IPS-20b (cell line): ENCODE measurements at regions not wholly inside any gene's neighbourhood (a gene's known extent, or its start where the extent isn't known, plus 50 kb on each side); places are given as distances from the start of the nearest gene placed in this dataset.

ENCODE experiments used
- H3K27ac ChIP-seq: one replicate; pipeline ENCODE4 v1.5.1; 2013; ENCODE audit warnings: low read length
- H3K27me3 ChIP-seq: 2 replicates; pipeline ENCODE4 v1.6.1; 2013; ENCODE audit warnings: mild to moderate bottlenecking, low read length, inconsistent platforms; ENCODE audit not compliant: insufficient read depth
- H3K36me3 ChIP-seq: 2 replicates; pipeline ENCODE4 v1.6.1; 2013; ENCODE audit warnings: low read depth, mild to moderate bottlenecking, inconsistent platforms, low read length, moderate library complexity; ENCODE audit not compliant: insufficient read depth
- H3K4me1 ChIP-seq: 2 replicates; pipeline ENCODE4 v1.6.1; 2013; ENCODE audit warnings: mild to moderate bottlenecking, control low read depth, inconsistent platforms, low read length, moderate library complexity; ENCODE audit not compliant: insufficient read depth
- H3K4me3 ChIP-seq: 2 replicates; pipeline ENCODE4 v1.5.1; 2013; ENCODE audit warnings: mild to moderate bottlenecking, low read length, inconsistent platforms
- H3K9ac ChIP-seq: 2 replicates; pipeline ENCODE4 v1.6.1; 2013; ENCODE audit warnings: low read depth, mild to moderate bottlenecking, inconsistent platforms, low read length, moderate library complexity
- H3K9me3 ChIP-seq: 2 replicates; pipeline ENCODE4 v1.6.1; 2013; ENCODE audit warnings: mild to moderate bottlenecking, low read depth, low read length, inconsistent platforms; ENCODE audit not compliant: insufficient read depth

DNA sequence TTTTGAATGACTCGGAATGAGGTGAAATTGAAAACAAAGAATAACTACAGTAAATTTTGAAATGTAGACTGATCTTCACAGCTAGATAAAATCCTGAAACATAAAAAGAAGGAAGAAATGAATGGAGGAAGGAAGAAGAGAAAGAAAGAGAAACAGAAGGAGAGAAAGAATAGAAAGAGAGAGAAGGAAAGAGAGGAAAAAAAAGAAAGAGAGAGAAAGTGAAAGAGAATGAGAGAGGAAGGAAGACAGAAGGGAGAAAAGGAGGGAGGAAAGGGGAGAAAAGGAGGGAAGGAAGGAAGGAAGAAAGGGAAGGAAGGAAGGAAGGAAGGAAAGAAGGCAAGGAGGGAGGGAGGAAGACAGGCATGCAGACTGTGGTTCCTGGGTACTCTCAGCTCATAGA is 982.6 kb downstream of the BCL11A start:
- H3K4me3 ChIP-seq: no peak overlapping the region

DNA sequence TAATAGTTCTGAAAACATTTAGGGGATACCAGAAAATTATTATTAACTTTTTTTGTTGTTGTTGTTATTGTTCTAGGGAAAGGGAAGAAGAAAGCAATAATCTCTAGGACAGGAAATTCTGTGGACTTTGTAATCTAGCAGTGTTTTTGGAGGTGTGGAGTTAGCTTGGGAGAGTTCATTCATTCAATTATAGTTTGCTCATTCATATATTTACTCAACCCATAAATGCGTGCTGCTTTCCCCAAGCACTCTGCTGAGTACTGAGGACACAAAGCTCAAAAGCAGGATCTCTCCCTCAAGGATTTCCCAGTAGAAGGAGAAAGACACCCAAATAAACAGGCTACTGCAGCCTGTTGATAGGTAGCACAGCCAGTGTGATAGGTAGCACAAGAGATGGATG is 984.3 kb downstream of the BCL11A start:
- Histone ChIP-seq H3K27ac (no peak overlapping the region), H3K4me3 (no peak overlapping the region), H3K9me3 (no peaks in the 10 kb centered on the region), H3K9ac (no peak overlapping the region), H3K27me3 (no peaks in the 10 kb centered on the region), H3K36me3 (no peaks in the 10 kb centered on the region), H3K4me1 (no peaks in the 10 kb centered on the region)

More for the DNA sequence above, 982.6 kb downstream of the BCL11A start:
- H3K27ac ChIP-seq: no peak overlapping the region
- H3K27me3 ChIP-seq: no peaks in the 10 kb centered on the region
- no peaks in the 10 kb centered on the region for H3K9me3 ChIP-seq
- no peaks in the 10 kb centered on the region for H3K4me1 ChIP-seq
- no peak overlapping the region for H3K9ac ChIP-seq
- no peaks in the 10 kb centered on the region for H3K36me3 ChIP-seq

DNA sequence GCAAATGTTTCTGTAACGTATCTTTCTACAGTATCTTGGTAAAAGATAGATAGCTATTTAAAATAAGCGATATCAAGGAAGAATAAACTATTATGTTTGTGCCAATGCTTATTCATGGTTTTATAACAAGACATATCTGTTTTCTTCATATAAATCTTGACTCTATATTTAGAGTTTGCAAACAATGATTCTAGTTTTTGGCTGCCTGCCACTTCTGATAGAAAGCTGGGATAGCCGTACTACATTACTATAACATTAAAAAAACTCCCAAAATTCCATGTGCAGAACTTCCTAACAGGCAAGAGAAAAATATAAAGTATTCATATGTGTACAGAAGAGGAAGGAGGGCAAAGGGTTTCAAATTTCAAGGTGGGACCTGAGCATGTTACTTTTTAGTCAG is 985.0 kb downstream of the BCL11A start:
- no peaks in the 10 kb centered on the region for H3K36me3 ChIP-seq
- H3K4me3 ChIP-seq: no peak overlapping the region
- H3K9ac ChIP-seq: no peak overlapping the region
- no peaks in the 10 kb centered on the region for H3K27me3 ChIP-seq
- no peaks in the 10 kb centered on the region for H3K4me1 ChIP-seq
- H3K9me3 ChIP-seq: no peaks in the 10 kb centered on the region
- no peak overlapping the region for H3K27ac ChIP-seq

DNA sequence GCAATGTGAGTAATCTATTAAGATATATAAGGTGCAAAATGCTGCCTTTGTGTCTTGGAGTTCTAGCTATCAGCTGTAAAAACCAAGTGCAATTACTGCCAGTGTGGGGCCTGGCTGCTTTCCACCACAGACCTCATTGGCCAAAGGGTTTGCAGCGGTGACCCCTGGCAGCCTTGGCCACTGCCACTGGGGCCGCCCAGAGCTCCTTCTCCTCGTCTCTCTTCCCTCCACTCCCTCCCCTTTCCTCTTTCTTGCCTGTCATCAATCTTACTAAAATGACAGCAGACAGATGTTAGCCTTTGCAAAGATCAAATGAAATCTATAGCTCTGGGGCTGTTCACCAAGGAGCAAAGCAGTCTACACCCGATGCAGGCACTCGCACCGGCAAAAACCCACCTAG is 986.3 kb downstream of the BCL11A start:
- H3K9ac ChIP-seq: no peak overlapping the region
- no peaks in the 10 kb centered on the region for H3K27me3 ChIP-seq
- H3K36me3 ChIP-seq: no peaks in the 10 kb centered on the region
- H3K9me3 ChIP-seq: no peaks in the 10 kb centered on the region
- no peak overlapping the region for H3K27ac ChIP-seq
- H3K4me1 ChIP-seq: no peaks in the 10 kb centered on the region
- no peak overlapping the region for H3K4me3 ChIP-seq

DNA sequence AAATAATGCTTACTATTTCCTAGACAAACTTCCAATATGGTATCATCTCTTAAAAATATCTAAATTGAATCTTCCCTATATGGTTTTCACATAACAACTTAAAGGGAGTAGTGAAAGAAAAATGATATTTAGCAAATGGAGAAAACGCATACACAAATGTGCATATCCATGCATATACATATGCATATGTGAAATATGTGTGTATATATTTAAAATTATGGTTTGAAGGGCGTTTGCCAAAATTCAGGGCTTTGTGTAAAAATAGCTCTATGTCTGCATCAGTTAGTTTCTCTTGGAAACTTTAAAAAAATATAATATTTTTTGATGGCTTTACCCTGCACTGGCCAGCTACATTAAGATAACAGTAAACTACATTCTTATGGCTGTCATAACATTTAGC is 986.7 kb downstream of the BCL11A start:
- Histone ChIP-seq H3K4me1 (no peaks in the 10 kb centered on the region; the same call in 1 of the 2 replicates), H3K27me3 (no peaks in the 10 kb centered on the region), H3K9ac (no peak overlapping the region), H3K9me3 (no peaks in the 10 kb centered on the region), H3K4me3 (no peak overlapping the region), H3K27ac (no peak overlapping the region), H3K36me3 (no peaks in the 10 kb centered on the region)

DNA sequence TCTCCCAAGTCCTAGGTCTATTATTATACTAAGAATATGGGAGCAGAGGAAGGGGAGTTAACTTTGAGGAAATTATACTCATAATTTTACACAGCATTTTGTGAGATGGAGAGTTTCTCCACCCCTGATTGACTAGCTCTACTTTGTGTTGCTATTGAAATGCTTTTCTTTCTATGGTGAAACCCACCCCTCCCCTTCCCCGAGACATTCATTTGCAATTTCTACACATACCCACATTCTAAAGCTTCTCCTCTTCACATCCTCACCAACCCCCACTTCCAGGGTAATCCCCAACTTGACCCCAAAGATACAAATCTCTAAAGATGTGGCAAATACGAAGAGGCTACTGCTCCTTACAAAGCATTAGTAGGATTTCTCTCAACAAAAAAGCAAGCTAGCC is 992.2 kb downstream of the BCL11A start:
- Histone ChIP-seq H3K27ac (no peak overlapping the region), H3K4me3 (peak overlapping the region; percentile 38; the same call in 1 of the 2 replicates), H3K9ac (no peak overlapping the region; the same call in 1 of the 2 replicates)

DNA sequence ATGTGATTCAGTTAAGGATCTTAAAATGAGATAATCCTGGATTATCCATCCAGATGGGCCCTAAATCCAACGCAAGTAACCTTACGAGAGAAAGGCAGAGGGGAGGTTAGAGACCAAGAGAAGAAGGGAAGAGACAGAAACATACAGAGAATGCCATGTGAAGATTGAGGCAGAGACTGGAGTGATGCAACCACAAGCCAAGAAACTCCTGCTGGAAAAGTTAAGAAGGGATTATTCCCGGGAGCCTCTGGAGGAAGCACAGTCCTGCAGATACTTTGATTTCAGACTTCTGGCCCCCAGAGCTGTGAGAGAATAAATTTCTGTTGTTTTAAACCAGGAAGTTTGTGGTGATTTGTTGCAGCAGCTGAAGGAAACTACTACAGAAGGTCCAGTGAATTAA is 992.7 kb downstream of the BCL11A start:
- Histone ChIP-seq H3K36me3 (no peaks in the 10 kb centered on the region), H3K9me3 (no peaks in the 10 kb centered on the region), H3K4me1 (peaks cover 9% of the 10 kb centered on the region; the same call in 1 of the 2 replicates), H3K27ac (no peak overlapping the region), H3K9ac (peak overlapping the region; percentile 21; the same call in 1 of the 2 replicates), H3K27me3 (no peaks in the 10 kb centered on the region), H3K4me3 (peak overlapping the region; percentile 38; the same call in 1 of the 2 replicates)

More for the DNA sequence above, 992.2 kb downstream of the BCL11A start:
- no peaks in the 10 kb centered on the region for H3K27me3 ChIP-seq
- no peaks in the 10 kb centered on the region for H3K36me3 ChIP-seq
- H3K4me1 ChIP-seq: peaks cover 9% of the 10 kb centered on the region; the same call in 1 of the 2 replicates
- H3K9me3 ChIP-seq: no peaks in the 10 kb centered on the region

DNA sequence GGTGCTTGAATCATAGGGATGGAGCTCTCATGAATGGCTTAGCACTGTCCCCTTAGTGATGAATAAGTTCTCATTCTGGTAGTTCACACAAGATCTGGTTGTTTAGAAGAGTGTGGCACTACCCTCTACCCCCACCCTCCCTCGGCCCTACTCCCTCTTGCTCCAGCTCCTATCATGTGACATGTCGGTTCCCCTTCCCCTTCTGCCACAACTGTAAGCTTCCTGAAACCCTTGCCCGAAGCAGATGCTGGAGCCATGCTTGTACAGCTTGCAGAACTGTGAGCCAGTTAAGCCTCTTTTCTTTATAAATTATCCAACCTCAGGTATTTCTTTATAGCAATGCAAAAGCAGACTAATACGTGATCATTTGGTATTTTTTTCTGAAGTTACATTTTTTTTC is 1012.6 kb downstream of the BCL11A start:
- Histone ChIP-seq H3K27me3 (no peaks in the 10 kb centered on the region), H3K9me3 (no peaks in the 10 kb centered on the region), H3K4me3 (no peak overlapping the region), H3K27ac (no peak overlapping the region), H3K36me3 (no peaks in the 10 kb centered on the region), H3K4me1 (no peaks in the 10 kb centered on the region), H3K9ac (no peak overlapping the region)

DNA sequence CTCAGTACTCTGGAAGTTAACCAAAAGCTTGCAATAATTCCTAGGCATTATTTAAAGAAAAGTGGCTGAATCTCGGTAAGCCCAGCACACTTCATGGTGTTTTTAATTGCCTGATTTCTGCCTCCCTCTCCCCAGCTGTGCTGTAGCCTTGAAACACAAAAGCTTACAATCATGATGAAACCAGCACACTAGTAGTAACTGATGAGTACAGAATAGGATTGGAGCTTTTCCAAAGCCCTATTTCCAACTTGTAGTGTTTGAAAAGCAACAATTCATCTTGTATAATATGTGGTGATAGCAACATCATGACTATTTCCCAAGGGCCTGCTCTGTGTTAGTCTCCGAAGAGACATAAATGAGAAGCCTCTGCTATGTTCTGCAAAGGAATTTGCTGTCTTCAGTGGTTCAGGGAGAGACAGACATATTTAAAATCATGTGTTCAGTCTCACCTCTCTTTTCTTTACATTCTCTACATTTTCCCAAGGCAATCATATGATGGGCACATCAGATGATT is 1015.0 kb downstream of the BCL11A start:
- Histone ChIP-seq H3K36me3 (no peaks in the 10 kb centered on the region), H3K27me3 (no peaks in the 10 kb centered on the region), H3K4me1 (no peaks in the 10 kb centered on the region), H3K9ac (no peak overlapping the region), H3K9me3 (no peaks in the 10 kb centered on the region), H3K27ac (no peak overlapping the region), H3K4me3 (no peak overlapping the region)

DNA sequence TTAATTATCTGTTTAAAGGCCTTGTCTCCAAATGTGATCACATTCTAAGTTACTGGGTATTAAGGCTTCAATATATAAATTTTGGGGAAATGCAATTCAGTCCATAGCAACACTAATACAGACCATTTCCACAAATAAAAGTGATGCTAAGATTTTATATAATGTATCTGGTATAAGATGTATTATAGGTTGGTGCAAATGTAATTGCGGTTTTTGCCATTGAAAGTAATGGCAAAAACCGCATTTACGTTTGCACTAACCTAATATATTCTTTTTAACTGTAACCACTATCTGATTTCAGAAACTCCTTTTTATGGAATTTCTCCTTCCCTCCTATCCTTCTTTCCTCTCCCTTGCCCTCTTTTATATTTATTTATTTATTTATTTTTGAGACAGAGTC is 1020.6 kb downstream of the BCL11A start:
- no peak overlapping the region for H3K27ac ChIP-seq
- H3K9me3 ChIP-seq: no peaks in the 10 kb centered on the region
- no peaks in the 10 kb centered on the region for H3K4me1 ChIP-seq
- no peak overlapping the region for H3K4me3 ChIP-seq
- H3K36me3 ChIP-seq: no peaks in the 10 kb centered on the region
- H3K27me3 ChIP-seq: no peaks in the 10 kb centered on the region
- no peak overlapping the region for H3K9ac ChIP-seq

DNA sequence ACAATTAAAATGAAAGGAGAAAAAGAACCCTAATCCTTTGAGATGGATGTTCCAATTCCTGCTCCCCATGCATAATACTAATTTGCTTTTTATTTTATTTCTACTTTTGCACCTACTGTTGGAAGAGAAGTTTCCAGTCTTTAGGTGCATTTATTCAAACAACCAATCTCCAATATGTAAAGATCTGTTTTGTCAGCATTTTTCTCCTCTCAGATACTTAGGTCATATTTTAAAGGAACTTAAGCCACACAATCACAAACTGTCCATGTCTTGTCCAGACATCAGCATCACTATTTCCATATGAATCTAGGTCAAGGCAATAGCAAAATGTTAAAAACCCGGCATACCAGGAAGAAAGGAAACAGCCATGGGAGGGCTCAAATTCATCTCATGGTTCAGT is 1023.2 kb downstream of the BCL11A start:
- H3K9me3 ChIP-seq: no peaks in the 10 kb centered on the region
- H3K4me1 ChIP-seq: no peaks in the 10 kb centered on the region
- H3K27me3 ChIP-seq: no peaks in the 10 kb centered on the region
- no peak overlapping the region for H3K27ac ChIP-seq
- H3K4me3 ChIP-seq: no peak overlapping the region
- no peaks in the 10 kb centered on the region for H3K36me3 ChIP-seq
- no peak overlapping the region for H3K9ac ChIP-seq

DNA sequence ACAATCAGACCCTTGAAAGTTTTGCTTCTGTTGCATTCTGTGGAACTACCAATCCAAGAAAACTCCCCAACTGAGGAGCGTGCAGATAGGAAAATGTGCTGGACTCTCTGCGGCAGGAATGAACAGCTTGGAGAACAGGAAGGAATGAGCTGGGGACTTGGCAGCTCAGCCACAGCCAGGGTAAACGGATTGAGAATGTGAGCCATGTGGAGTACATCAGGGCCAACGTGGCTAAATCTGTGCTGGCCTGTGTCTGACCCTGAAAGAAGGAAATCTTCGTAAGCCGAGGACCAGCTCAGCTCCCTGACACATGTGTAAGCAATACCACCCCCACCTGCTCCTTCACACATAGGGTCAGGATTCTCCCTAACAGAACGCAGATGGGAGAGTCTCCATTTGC is 1023.7 kb downstream of the BCL11A start:
- Histone ChIP-seq H3K4me1 (no peaks in the 10 kb centered on the region), H3K27me3 (no peaks in the 10 kb centered on the region), H3K36me3 (no peaks in the 10 kb centered on the region), H3K9me3 (no peaks in the 10 kb centered on the region), H3K4me3 (no peak overlapping the region), H3K27ac (no peak overlapping the region), H3K9ac (no peak overlapping the region)
